ENCODE measurements at regions not wholly inside any gene's neighbourhood (a gene's known extent, or its start where the extent isn't known, plus 50 kb on each side); places are given as distances from the start of the nearest gene placed in this dataset.
"Not testable (repeated sequence)": the region's sequence is repeated elsewhere in the genome, so short reads cannot be mapped to it uniquely, and the experiment has no call there.

GRCh38 chr22:23436354-23437106 lies 143.6 kb downstream of the IGLL1 start:
- DNase-seq, result not testable (repeated sequence)

GRCh38 chr22:23435186-23435585 lies 144.9 kb downstream of the IGLL1 start:
- not testable (repeated sequence) for DNase-seq

- not testable (repeated sequence) for DNase-seq
These were observed 145.8 kb downstream of the IGLL1 start for GRCh38 chr22:23434198-23434830.

- peak in 1 of 2 experiments; percentile 22 for DNase-seq
These were observed 146.7 kb downstream of the IGLL1 start for GRCh38 chr22:23433127-23434005.

DNA sequence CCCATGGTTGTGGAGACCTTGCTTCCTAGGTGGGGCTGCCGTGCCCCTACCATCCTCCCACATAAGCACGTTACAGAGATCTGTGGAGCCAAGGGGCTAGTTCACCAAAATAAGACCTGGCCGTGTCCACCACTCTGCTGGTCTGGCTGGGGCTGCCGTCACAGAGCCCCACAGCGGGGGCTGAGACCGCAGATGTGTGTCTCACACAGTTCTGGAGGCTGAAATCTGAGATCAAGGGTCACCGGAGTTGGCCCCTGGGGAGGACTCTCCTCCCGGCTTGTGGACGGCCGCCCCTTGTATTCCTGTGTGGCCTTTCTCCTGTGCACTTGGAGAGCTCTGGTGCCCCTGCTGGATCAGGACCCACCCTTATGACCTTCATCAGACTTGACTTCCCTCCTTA lies 147.4 kb downstream of the IGLL1 start:
- not testable (repeated sequence) for DNase-seq

DNA sequence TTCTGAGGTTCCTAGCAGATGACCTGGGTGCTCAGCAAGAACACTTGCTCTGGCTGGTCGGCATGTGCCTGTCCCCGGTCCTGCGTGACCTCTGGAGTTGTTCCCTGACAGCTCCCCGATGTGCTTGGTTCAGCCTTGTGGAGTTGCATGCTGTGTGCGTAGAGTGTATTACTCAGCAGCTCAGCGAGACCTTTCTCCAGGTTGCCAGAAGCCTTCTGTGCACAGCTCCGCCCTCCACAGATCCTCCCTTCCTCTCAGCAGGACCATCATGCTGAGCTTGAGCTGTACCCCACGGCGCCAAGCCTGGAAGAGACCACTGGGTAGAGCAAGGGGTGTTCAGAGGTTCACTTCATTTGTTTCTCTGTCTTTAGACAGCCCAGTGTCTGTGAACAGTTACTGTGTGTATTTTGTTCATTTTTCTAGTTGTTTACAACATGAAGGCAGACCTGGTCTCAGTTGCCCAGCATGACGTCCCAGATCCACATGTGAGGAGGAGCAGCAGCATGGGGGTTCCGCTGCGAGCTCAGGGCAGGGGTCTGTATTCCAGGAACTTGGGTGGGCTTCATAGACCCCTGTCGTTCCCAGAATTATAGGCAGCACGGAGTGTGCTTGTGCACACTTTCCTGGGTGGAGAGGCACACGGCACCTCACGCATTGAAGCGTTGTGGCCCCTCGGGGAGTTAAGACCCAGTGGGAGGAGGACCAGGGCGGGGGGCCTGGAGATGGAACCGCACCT lies 148.6 kb downstream of the IGLL1 start:
- no peak for DNase-seq

DNA sequence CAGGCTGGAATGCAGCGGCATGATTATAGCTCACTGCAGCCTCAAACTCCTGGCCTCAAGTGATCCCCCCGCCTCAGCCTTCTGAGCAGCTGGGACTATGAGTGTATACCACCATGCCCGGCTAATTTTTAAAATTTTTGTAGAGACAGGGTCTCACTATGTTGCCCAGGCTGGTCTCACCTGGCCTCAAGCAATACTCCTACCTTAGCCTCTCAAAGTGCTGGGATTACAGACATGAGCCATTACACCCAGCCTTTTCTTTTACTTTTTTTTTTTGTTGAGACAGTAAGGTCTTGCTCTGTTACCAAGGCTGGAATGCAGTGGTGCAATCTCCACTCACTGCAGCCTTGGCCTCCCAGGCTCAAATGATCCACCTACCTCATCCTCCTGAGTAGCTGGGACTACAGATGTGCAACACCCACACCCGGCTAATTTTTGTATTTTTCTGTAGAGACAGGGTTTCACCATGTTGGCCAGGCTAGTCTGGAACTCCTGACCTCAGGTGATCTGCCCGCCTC lies 155.5 kb downstream of the IGLL1 start:
- DNase-seq, result not testable (repeated sequence)

DNA sequence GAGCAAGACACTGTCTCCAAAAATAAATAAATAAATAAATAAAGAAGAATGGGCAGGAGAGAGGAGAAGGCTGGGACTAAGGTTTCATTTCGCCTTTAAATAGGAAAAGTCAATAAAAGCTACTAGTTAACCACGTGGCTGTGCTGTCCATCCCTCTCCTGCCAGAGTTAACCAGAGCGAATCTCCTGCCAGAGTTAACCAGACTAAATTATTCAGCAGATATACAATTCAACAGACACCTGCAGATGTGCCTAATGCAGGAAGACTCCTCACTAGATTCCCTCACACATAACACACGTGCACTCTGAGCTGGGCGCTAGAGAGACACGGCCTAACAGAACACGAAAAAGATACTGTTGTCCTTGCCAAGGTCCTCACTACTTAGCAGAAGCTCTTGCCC lies 156.1 kb downstream of the IGLL1 start:
- no peak for DNase-seq

DNA sequence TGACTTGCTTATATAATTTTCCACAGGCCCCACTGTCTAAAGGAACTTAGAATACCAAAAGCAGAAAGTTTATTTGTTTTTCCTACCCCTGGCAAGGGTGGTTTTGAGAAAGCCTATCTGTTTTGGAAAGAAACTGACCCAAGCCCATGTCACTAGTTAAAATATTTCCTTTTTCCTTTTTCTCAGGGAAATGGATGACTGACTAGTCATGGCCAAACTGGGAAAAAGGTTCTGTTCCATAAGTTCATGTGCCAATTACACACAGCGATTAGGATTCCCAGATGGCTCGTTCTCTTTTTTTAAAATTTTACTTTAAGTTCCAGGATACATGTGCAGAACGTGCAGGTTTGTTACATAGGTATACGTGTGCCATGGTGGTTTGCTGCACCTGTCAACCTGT lies 157.8 kb downstream of the IGLL1 start:
- DNase-seq, result not testable (repeated sequence)

DNA sequence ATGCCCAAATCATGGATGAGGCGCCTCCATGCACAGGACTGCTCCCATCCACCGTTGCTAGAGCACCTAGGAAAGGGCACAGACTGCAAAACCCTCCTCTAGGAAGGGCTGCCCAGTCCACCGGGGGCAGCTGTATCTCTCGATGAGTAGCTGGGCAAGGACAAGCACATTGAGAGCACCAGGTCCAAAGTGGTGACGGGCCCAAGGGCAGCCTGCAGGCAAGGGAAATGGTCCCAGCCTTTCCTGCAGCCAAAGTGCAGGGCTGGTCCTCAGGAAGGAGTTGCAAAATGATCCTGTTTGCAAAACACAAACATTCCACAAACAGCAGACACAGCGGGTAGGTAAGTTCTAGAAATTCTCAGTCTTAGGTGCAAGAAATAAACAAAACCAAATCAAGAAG lies 158.8 kb downstream of the IGLL1 start:
- DNase-seq, result not testable (repeated sequence)

DNA sequence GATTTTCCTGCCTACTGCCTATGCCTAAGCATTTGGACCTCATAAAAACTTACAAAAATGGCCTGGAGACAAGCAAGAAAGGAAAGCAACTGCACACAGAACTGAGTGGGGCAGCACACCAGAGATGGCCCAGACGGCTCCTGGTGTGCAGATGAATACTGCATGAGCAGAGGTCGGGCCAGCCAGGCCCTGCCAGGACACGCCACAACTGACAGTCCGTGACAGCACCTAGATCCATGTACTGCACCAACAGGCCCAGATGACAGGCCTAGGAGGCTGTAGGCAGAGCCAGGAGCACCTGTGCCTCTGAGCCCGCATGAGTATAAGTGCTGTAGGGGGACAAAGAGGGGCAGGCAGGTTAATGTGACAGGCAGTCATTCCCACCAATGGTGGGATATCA lies 160.2 kb downstream of the IGLL1 start:
- DNase-seq, result no peak

GRCh38 chr22:23419171-23419570 lies 160.9 kb downstream of the IGLL1 start:
- DNase-seq, result no peak

DNA sequence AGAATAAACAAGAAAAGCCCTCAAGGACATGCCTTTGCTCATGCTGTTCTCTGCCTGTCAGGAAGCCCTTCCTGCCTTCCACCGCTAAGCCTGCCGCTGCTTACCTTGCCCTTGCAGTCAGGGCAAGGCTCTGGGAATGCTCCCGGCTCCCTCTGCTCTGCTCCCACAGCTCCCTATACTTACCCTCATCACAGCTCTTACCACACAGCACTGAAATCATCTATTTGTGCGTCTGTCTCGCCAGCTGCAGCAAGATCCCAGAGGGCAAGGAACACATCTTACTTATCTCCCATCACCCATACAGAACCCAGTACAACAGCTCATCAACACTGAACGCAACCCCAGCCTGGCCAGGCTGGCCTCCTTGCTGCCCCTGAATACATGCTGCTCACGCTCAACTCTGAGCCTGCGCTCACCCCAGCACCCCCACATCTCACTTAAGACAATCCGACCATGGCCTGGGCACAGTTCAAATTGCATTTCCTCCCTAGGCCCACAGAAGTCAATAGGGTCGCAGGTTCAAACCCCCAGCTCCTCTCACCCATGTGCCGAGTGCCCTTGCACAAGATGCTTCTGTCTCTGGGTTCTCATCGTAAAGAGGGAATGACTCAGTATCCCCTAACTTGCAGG lies 161.8 kb downstream of the IGLL1 start:
- DNase-seq, result no peak

- DNase-seq, result not testable (repeated sequence)
These were observed 162.8 kb downstream of the IGLL1 start for GRCh38 chr22:23417327-23417726.

DNA sequence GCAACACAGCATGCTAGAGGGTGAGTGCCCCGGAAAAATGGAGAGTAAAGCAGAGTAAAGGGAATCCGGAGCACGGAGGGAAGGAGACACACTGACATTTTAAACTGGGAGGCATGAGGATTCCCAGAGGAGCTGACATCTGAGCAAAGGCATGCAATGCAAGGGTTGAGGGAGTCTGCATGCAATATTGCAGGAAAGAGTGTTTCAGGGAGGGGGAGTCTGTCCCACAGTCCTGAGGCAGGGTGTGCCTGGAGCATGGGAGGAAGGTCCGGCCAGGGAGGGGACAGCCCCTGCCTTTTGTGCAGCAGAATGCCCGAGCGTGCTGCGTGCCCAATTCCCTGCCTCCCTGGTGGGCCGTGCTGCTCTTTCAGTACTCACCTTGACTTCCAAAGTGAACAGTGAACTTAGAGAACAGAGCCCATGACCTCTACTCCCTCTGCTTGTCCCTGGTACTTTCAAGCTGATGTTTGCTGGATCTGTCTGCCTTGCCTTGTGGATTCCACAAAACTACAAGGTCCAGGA lies 163.9 kb downstream of the IGLL1 start:
- DNase-seq, result not testable (repeated sequence)

- no peak for DNase-seq
These were observed 164.6 kb downstream of the IGLL1 start for GRCh38 chr22:23415490-23415851.

DNA sequence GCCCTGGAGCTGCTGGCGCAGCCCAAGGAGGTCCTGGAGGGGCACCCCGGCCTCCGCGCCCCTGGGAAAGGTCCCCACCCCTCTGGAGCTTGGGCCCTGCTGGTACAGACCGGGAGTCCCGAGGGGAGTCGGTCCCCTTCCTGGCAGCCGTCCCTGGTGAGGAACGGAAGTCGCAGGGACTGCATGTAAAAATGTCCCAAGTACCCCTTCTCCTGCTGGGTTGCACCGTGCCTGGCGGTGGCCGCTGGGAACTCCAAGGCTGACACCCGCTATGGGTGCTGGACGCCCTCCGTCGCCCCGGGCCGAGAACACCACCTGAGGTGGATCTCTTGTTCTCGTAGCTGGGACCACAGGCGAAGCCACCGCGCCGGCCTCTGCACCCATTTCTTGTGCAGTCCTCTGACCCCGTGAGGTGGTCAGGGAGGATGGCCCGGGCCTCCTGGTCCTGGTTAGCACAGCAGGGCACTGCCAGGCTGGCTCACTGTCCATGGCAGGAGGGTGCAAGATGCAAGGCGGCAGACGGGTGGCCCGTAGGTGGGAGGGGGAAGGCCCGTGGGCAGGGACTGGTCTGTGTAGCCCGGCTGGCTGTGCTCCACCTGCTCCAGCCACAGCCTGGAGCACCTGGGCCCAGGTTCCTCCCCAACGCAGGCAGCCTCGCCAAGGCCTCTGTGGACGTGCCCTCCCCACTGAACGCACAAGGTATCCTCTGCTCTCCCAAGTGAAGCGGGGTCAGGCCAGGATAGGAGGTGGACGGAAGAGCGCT lies 165.2 kb downstream of the IGLL1 start:
- DNase-seq, result no peak

DNA sequence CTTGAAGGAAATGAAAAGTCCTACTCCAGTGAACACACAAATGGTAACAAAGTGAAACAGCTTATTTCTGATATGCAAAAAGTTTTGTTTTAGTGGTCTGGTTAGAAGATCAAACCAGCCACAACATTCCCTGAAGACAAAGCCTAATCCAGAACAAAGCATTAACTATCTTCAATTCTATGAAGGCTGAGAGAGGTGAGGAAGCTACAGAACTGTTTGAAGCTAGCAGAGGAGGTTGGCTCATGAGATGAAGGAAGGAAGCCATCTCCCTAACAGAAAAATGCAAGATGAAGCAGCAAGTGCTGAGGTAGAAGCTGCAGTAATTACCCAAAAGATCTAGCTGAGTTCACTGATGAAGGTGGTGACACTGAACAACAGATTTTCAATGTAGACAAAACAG lies 168.4 kb downstream of the IGLL1 start:
- DNase-seq, result no peak

GRCh38 chr22:23410411-23410810 lies 169.7 kb downstream of the IGLL1 start:
- DNase-seq, result no peak

DNA sequence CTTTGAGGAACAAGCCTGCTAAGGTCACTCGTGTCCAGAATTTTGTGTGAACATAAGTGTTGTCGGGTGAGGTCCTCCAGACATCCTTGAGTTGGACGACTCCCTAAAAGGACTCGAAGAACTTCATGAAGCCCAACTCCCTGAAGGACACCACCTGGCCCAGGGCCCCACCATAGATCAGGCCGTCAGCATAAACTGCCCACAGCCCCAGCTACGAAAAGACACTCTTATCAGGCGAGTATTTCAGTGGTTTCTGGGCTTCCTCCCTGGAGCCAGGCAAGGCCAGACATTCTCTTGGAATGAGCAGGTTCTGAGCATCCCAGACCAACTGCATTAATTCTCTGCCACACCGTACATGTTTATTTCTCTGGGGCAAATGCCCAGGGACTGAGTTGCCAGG lies 170.1 kb downstream of the IGLL1 start:
- no peak for DNase-seq

- no peak for DNase-seq
These were observed 171.8 kb downstream of the IGLL1 start for GRCh38 chr22:23408321-23408720.
